PC-3 (cell line): ENCODE measurements at regions not wholly inside any gene's neighbourhood (a gene's known extent, or its start where the extent isn't known, plus 50 kb on each side); places are given as distances from the start of the nearest gene placed in this dataset.
A peak's percentile ranks its signal among the peaks of the same experiment; 100 is the strongest.

ENCODE experiments used
- ATAC-seq: fragments of 200-7000 bp; cut with Tn5 transposase; 2 replicates; pipeline ENCODE4 v1.9.1; 2020; ENCODE audit warnings: mild to moderate bottlenecking, moderate library complexity
- BruUV-seq: library from RNA; stranded (reverse); fragments of 400-500 nt; replicated peaks from 2 replicates; lab custom pipeline; 2021; lab: Mats Ljungman, UMichigan
- CTCF ChIA-PET: fragments of 300-600 bp; sonication (Branson Sonifier 250); formaldehyde crosslinking; loops from one replicate; lab custom pipeline; 2022; ENCODE audit warnings: antibody characterized with exemption; lab: Charles Lee
- POLR2A ChIA-PET: fragments of 300-600 bp; sonication (Branson Sonifier 250); formaldehyde crosslinking; loops from one replicate; lab custom pipeline; 2022; ENCODE audit warnings: antibody characterized with exemption; ENCODE audit not compliant: unreplicated experiment; lab: Charles Lee
- DNase-seq: peaks from one replicate; pipeline ENCODE4 v3.0.0-alpha.2; 2015
- H2AFZ ChIP-seq: fragments of 300-600 bp; sonication (generic); 2 replicates; pipeline ENCODE4 v1.6.0; 2016; ENCODE audit warnings: antibody characterized with exemption, low read length
- H3F3A ChIP-seq: fragments of 300-600 bp; sonication (generic); one replicate; pipeline ENCODE4 v1.6.0; 2017; ENCODE audit warnings: antibody characterized with exemption, low read length, control low read depth, mild to moderate bottlenecking; ENCODE audit not compliant: unreplicated experiment
- H3K27ac ChIP-seq: fragments of 300-600 bp; sonication (generic); 2 replicates; pipeline ENCODE4 v1.5.1; 2016; ENCODE audit warnings: mild to moderate bottlenecking, low read length
- H3K27me3 ChIP-seq: fragments of 300-600 bp; sonication (generic); 2 replicates; pipeline ENCODE4 v1.6.1; 2016; ENCODE audit warnings: low read length, mixed read lengths
- H3K36me3 ChIP-seq: fragments of 300-600 bp; sonication (generic); 2 replicates; pipeline ENCODE4 v1.6.1; 2016; ENCODE audit warnings: low read depth, mixed run types, low read length, mixed read lengths
- H3K4me1 ChIP-seq: fragments of 300-600 bp; sonication (generic); 2 replicates; pipeline ENCODE4 v1.5.1; 2016; ENCODE audit warnings: low read length; ENCODE audit not compliant: insufficient read depth
- H3K4me2 ChIP-seq: fragments of 300-600 bp; sonication (generic); 2 replicates; pipeline ENCODE4 v1.6.0; 2016; ENCODE audit warnings: low read length
- H3K4me3 ChIP-seq: fragments of 300-600 bp; sonication (generic); 2 replicates; pipeline ENCODE4 v1.5.1; 2016; ENCODE audit warnings: mild to moderate bottlenecking, low read length, mixed read lengths
- H3K79me2 ChIP-seq: fragments of 300-600 bp; sonication (generic); 2 replicates; pipeline ENCODE4 v1.6.1; 2017; ENCODE audit warnings: low read length, mixed read lengths
- H3K9ac ChIP-seq: fragments of 300-600 bp; sonication (generic); 2 replicates; pipeline ENCODE4 v1.6.0; 2016; ENCODE audit warnings: mild to moderate bottlenecking, low read length
- H3K9me2 ChIP-seq: fragments of 300-600 bp; sonication (generic); replicated peaks from 2 replicates; pipeline ENCODE4 v1.6.1; 2016; ENCODE audit warnings: mixed run types, low read length, mixed read lengths
- H3K9me3 ChIP-seq: fragments of 300-600 bp; sonication (generic); 2 replicates; pipeline ENCODE4 v1.6.1; 2016; ENCODE audit warnings: low read length, mixed read lengths
- H4K20me1 ChIP-seq: fragments of 300-600 bp; sonication (generic); 2 replicates; pipeline ENCODE4 v1.6.1; 2016; ENCODE audit warnings: low read length, mixed read lengths
- EZH2 ChIP-seq: fragments of 300-600 bp; sonication (generic); IDR thresholded peaks from one replicate; pipeline ENCODE4 v1.6.1; 2017; ENCODE audit warnings: antibody characterized with exemption, mild to moderate bottlenecking, low read length; ENCODE audit not compliant: unreplicated experiment
- EZH2phosphoT487 ChIP-seq: fragments of 300-600 bp; sonication (generic); IDR thresholded peaks from 2 replicates; pipeline ENCODE4 v1.6.1; 2018; ENCODE audit warnings: mild to moderate bottlenecking, antibody characterized with exemption, low read length, borderline replicate concordance
- intact Hi-C: fragments of 100-400 bp; cut with micrococcal nuclease; formaldehyde crosslinking; loops from 2 replicates; pipeline ENCODE4 v1.9.0; 2023
- TF ChIP-seq, protein P1 (sequence below): fragments of 300-600 bp; sonication (generic); conservative IDR thresholded peaks from 2 replicates; pipeline ENCODE4 v1.5.1; 2017; ENCODE audit warnings: antibody characterized with exemption, low read depth, mild to moderate bottlenecking, low read length

DNA sequence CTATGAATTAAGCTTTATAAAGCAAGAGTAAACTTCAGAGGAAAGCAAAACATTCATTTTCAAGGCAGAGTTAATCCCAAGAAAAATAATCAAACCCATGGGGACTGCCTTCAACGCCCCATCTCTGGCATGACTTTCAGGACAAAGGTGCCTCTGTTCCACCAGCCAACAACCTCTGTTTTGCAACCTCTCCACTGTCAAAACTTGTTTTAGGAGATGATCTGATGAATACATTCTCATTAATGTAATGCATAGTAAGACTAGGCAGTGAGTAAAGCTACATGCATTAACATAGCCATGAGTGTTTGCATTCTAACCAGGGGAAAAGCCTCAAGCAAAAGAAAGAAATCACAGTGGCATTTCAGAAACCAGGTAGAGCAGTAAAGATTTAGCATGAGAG, 357.0 kb downstream of the FBXO15 start:
- no TSS peak for BruUV-seq
- CTCF ChIA-PET: no interaction called here
- Histone ChIP-seq H3K36me3 (no peaks in the 10 kb centered on the region), H3K79me2 (no peaks in the 10 kb centered on the region), H4K20me1 (no peaks in the 10 kb centered on the region), H3K9ac (no peak overlapping the region), H2AFZ (no peak overlapping the region), H3K4me1 (peaks cover 11% of the 10 kb centered on the region), H3K4me3 (no peak overlapping the region), H3K9me3 (no peaks in the 10 kb centered on the region), H3K4me2 (no peak overlapping the region), H3K27ac (no peak overlapping the region), H3K9me2 (no peaks in the 10 kb centered on the region), H3F3A (no peaks in the 10 kb centered on the region), H3K27me3 (no peaks in the 10 kb centered on the region)
- TF ChIP-seq, protein P1, sequence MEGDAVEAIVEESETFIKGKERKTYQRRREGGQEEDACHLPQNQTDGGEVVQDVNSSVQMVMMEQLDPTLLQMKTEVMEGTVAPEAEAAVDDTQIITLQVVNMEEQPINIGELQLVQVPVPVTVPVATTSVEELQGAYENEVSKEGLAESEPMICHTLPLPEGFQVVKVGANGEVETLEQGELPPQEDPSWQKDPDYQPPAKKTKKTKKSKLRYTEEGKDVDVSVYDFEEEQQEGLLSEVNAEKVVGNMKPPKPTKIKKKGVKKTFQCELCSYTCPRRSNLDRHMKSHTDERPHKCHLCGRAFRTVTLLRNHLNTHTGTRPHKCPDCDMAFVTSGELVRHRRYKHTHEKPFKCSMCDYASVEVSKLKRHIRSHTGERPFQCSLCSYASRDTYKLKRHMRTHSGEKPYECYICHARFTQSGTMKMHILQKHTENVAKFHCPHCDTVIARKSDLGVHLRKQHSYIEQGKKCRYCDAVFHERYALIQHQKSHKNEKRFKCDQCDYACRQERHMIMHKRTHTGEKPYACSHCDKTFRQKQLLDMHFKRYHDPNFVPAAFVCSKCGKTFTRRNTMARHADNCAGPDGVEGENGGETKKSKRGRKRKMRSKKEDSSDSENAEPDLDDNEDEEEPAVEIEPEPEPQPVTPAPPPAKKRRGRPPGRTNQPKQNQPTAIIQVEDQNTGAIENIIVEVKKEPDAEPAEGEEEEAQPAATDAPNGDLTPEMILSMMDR: no peak
- TF ChIP-seq EZH2 (no peak), EZH2phosphoT487 (no peak)
- POLR2A ChIA-PET: no interaction called here
- DNase-seq (no peak), ATAC-seq (no peak)
- intact Hi-C loops: no loop called here

DNA sequence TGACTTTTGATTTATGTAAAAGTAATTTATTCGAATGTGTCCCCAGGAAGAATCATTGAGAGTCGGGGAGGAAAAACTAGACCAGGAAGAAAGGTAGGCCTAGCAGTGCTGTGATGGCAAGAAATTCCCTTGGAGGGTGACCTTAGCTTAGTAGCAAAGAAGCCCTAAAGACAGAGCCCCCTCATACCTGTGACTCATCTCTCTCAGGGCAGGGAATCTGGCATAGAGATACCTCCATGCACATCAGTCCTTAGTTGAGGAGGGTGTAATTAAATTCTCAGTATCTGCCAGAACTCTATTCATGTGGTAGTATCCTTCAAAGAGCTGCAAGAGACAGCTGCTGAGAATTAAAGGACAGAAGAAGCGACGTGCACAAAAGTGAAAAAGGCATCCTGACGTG, 360.3 kb downstream of the FBXO15 start:
- H3K79me2 ChIP-seq: no peaks in the 10 kb centered on the region
- H3K27me3 ChIP-seq: no peaks in the 10 kb centered on the region
- ChIA-PET POLR2A (no interaction called here), CTCF (no interaction called here)
- H3K36me3 ChIP-seq: no peaks in the 10 kb centered on the region
- H2AFZ ChIP-seq: no peak overlapping the region
- no peaks in the 10 kb centered on the region for H3K4me1 ChIP-seq
- ATAC-seq (no peak), DNase-seq (no peak)
- H3K9ac ChIP-seq: no peak overlapping the region
- TF ChIP-seq EZH2phosphoT487: no peak
- TF ChIP-seq EZH2: no peak
- TF ChIP-seq, protein P1: no peak
- H3F3A ChIP-seq: no peaks in the 10 kb centered on the region
- no peak overlapping the region for H3K4me3 ChIP-seq
- no TSS peak for BruUV-seq
- H3K27ac ChIP-seq: no peak overlapping the region
- H3K9me2 ChIP-seq: no peaks in the 10 kb centered on the region
- no peak overlapping the region for H3K4me2 ChIP-seq
- H3K9me3 ChIP-seq: no peaks in the 10 kb centered on the region
- intact Hi-C loops: no loop called here
- H4K20me1 ChIP-seq: no peaks in the 10 kb centered on the region

DNA sequence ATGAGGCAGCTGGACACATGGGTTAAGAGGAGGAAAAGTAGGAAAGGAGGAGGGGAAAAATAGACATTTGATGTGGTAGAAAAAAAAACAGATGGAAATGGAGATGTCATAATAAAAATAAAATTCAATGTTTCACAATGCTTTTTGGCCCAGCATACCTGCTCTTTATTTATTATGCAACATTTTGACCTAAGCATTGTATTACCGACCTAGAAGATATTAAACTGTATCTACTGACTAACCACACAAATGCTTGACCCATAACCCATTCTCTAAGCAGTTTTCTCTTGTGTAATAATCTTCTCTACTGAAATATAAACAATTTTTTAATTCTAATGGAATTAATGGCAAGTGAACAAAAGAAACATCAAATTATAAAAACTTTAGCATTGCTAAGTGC, 362.3 kb downstream of the FBXO15 start:
- no peak overlapping the region for H3K4me3 ChIP-seq
- H3F3A ChIP-seq: no peaks in the 10 kb centered on the region
- H3K9me3 ChIP-seq: no peaks in the 10 kb centered on the region
- no peaks in the 10 kb centered on the region for H3K9me2 ChIP-seq
- ATAC-seq (no peak), DNase-seq (peak; percentile 3)
- H3K4me2 ChIP-seq: no peak overlapping the region
- intact Hi-C loops: no loop called here
- H3K27ac ChIP-seq: no peak overlapping the region
- H3K79me2 ChIP-seq: no peaks in the 10 kb centered on the region
- ChIA-PET POLR2A (no interaction called here), CTCF (no interaction called here)
- H3K36me3 ChIP-seq: no peaks in the 10 kb centered on the region
- H3K27me3 ChIP-seq: no peaks in the 10 kb centered on the region
- H3K4me1 ChIP-seq: no peaks in the 10 kb centered on the region
- no peak overlapping the region for H3K9ac ChIP-seq
- BruUV-seq: no TSS peak
- H4K20me1 ChIP-seq: no peaks in the 10 kb centered on the region
- no peak overlapping the region for H2AFZ ChIP-seq
- TF ChIP-seq EZH2phosphoT487 (no peak), EZH2 (no peak)
- TF ChIP-seq, protein P1: no peak
